NCI-H1930 (cell line): ENCODE measurements at regions not wholly inside any gene's neighbourhood (a gene's known extent, or its start where the extent isn't known, plus 50 kb on each side); places are given as distances from the start of the nearest gene placed in this dataset.
"Not testable (repeated sequence)": the region's sequence is repeated elsewhere in the genome, so short reads cannot be mapped to it uniquely, and the experiment has no call there.

Source experiments
- DNase-seq, 2 experiments: peaks; one replicate each; lab custom pipeline; 2025; lab: John Stamatoyannopoulos, UW

GRCh38 chr7:68244389-68244788 lies 1247.8 kb downstream of the TYW1 start:
- DNase-seq = no peak

DNA sequence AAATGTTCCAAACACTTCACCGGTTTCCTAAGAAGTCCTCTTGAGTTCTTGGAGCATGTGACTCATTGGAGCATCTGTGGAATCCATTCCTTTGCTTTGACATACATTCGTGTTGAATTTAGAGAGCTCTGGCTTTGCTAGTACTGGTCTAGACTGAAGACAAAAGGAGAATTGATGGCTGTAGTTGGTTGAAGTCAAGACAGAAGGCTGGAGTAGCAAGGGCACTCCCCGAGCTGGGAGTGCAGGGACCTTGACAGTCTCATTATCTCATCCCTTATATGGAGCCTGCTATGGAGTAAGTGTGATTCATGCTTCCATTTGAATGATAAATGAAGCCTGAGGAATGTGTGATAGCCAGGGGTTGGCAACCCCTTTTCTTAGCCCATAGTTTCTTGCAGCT lies 1249.1 kb downstream of the TYW1 start:
- no peak for DNase-seq

GRCh38 chr7:68246189-68246633 lies 1249.6 kb downstream of the TYW1 start:
- no peak for DNase-seq

DNA sequence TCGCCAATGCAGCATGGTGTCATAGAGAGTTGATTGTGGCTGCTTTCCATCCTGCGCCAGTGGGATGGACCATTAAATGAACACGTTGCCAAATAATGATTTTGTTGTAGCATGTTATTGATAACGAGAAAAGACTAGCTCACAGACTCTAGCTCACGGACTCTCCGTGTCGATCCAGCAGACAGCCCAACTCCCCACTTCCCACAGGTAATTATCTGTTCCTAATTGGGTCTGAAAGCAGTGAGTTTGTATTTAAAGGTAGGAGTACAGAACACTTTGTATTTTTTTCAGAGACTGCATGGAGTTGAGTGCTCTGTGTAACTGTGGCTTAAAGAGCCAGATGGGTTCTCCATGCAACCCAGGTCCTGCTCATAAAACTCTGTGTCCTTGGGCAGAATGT lies 1250.5 kb downstream of the TYW1 start:
- DNase-seq = no peak

GRCh38 chr7:68247571-68247970 lies 1250.9 kb downstream of the TYW1 start:
- no peak for DNase-seq

DNA sequence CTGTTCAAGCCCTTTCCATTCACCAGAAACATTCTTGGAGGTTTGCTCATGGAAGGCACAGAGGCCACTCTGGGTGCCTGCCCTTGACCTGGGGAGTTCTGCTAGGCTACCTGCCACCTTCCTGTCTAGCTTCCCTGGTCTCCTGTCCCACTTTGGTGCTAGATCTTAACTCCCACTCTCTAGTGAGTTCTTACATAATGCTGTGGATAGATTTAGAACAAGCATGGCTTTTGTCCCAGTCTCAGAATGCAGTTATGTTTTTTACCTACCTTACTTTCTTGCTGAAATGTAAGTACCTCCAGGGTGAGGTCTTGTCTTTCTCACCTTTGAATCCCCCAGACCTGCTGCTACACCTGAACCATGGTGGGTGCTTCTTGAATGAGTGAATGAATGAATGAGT lies 1252.3 kb downstream of the TYW1 start:
- no peak for DNase-seq

DNA sequence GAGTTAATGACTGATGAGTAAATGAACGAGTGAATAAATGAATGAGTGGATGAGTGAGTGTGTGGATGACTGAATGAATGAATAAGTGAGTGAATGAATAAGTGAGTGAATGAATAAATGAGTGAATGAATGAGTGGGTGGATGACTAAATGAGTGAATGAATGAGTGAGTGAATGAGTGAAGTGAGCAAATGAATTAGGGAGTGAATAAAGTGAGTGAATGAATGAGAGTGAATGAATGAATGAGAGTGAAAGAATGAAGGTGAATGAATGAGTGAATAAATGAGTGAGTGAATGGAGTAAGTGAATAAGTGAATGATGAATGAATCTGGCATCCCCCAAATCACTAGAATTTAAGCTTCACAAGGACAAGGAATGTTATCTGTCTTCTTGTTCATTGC lies 1253.0 kb downstream of the TYW1 start:
- DNase-seq = no peak

- no peak for DNase-seq
These were observed 1253.5 kb downstream of the TYW1 start for GRCh38 chr7:68250143-68250542.

- not testable (repeated sequence) for DNase-seq
These were observed 1258.2 kb downstream of the TYW1 start for GRCh38 chr7:68254815-68255214.

- no peak for DNase-seq
These were observed 1259.7 kb downstream of the TYW1 start for GRCh38 chr7:68256295-68256694.

DNA sequence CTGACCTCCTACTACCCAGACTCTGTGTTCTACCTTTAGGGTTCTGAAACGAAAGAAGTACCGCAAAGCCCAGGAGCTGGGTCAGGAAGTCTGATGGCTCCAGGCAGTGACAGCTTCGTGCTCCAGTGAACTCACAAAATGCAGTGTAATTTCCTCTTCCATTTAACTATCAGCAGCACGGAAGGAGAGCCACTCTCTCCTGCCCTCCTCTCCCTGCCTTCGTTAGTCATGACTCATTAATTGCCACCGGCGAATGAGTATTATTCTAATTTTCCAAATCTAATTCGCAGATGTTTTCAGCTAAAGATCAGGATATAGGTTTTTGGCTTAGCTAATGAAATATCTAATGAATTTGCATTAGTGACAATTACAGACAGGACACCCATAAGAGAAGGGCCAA lies 1262.0 kb downstream of the TYW1 start:
- no peak for DNase-seq

GRCh38 chr7:68265258-68265657 lies 1268.6 kb downstream of the TYW1 start:
- no peak for DNase-seq

GRCh38 chr7:68266004-68266579 lies 1269.5 kb downstream of the TYW1 start:
- no peak for DNase-seq

GRCh38 chr7:68267486-68267885 lies 1270.9 kb downstream of the TYW1 start:
- DNase-seq = no peak

GRCh38 chr7:68269405-68269804 lies 1272.8 kb downstream of the TYW1 start:
- no peak for DNase-seq

- no peak for DNase-seq
These were observed 1275.9 kb downstream of the TYW1 start for GRCh38 chr7:68272507-68272906.

GRCh38 chr7:68276725-68277124 lies 1280.1 kb downstream of the TYW1 start:
- no peak for DNase-seq

GRCh38 chr7:68279827-68280400 lies 1283.3 kb downstream of the TYW1 start:
- DNase-seq = no peak

GRCh38 chr7:68280931-68281330 lies 1284.3 kb downstream of the TYW1 start:
- DNase-seq = no peak

- DNase-seq = peak in 1 of 2 experiments; percentile 51
These were observed 1291.5 kb downstream of the TYW1 start for GRCh38 chr7:68288144-68288593.

DNA sequence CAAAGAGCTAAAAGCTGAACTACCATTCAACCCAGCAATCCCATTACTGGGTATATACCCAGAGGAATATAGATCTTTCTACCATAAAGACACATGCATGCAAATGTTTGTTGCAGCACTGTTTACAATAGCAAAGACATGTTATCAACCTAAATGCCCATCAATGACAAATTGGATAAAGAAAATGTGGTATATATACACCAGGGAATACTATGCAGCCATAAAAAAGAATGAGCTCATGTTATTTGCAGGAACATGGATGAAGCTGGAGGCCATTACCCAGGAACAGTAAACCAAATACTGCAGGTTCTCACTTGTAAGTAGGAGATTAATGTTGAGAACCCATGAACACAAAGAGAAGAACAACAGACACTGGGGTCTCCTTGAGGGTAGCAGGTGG lies 1295.1 kb downstream of the TYW1 start:
- no peak for DNase-seq

DNA sequence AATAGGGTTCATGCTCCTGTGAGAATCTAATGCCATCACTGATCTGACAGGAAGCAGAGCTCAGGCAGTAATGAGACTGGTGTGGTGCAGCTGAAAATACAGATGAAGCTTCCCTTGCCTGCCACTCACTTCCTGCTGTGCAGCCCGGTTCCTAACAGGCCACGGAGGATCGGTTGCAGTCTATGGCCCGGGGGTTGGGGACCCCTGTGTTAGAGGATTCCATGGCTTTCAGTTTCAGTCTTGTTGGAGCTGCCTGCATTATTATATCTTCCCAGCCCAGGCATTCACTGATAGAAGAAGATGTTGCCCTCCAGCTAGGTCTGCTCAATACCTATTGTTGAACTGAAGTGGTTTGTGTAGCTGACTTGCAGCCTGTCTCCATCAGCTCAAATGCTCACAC lies 1298.8 kb downstream of the TYW1 start:
- DNase-seq = no peak

DNA sequence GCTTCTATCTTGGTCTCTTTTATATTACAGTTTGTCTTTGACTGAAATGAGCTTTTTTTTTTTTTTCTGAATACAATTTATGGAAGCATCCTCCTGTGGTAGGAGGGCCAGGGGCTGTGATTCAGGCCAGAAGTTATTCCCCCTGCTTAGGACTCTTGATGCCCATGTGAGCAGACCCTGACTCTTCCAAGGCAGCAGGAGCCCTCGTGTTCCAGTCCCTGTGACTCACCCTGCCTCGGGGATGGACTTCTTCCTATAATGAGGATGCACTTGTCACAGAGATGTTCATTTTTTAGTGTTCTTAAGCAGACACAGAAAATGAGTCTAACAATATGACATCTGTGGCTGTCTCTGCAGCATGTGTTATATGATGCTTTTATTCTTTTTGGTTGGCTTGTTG lies 1293.7 kb upstream of the AUTS2 start:
- no peak for DNase-seq

DNA sequence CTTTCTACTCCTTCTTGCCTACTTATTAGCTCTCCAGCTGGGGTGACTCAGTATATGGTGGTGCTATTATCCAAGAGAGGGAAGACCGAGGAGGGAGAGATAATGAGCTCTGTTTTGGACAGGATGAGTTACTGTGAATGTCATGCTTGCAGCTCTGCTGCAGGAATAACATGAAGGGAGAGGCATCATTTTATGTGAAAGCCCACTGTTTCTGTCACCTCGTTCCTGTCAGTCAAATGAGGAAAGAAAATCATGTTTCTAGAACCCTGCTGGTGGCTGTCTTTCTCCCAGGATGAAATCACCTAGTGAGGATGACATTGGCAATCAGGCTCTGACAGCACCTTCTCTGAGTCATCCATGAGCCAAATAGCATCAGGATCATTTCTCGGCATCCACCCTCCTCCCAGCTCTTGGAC lies 1291.6 kb upstream of the AUTS2 start:
- no peak for DNase-seq
